ENCODE measurements at regions not wholly inside any gene's neighbourhood (a gene's known extent, or its start where the extent isn't known, plus 50 kb on each side); places are given as distances from the start of the nearest gene placed in this dataset.

- no peak for TF ChIP-seq Cebpa-rat (IDR thresholded peaks at IDR 0.05)
- no peaks in the 10 kb centered on the region for H4K20me1 ChIP-seq
- H3K27ac ChIP-seq = peak overlapping the region; percentile 29; the same call in 1 of the 2 replicates
- no peaks in the 10 kb centered on the region for H3K27me3 ChIP-seq
- H3K4me3 ChIP-seq = no peak overlapping the region
- H3K9me3 ChIP-seq = peaks cover 17% of the 10 kb centered on the region
- peak overlapping the region; percentile 68 for H3K4me2 ChIP-seq
- peaks cover 57% of the 10 kb centered on the region for H3K4me1 ChIP-seq
- 0 out of 2 replicates have a peak, but pooled peaks cover 8% of the 10 kb centered on the region for H3K36me3 ChIP-seq
- no peak overlapping the region; the same call in 1 of the 2 replicates for H3K9ac ChIP-seq
Measured at GRCh38 chr4:186934244-186934643, 210.6 kb upstream of the FAT1 start.

- Histone ChIP-seq H3K9ac (no peak overlapping the region), H4K20me1 (no peaks in the 10 kb centered on the region), H3K36me3 (0 out of 2 replicates have a peak, but pooled peaks cover 8% of the 10 kb centered on the region), H3K4me3 (no peak overlapping the region), H3K4me1 (peaks cover 64% of the 10 kb centered on the region), H3K27me3 (no peaks in the 10 kb centered on the region), H3K9me3 (peaks cover 13% of the 10 kb centered on the region), H3K27ac (no peak overlapping the region), H3K4me2 (peak overlapping the region; percentile 68)
- TF ChIP-seq Cebpa-rat (IDR thresholded peaks at IDR 0.05) = no peak
Measured at GRCh38 chr4:186934841-186935443, 211.3 kb upstream of the FAT1 start.

DNA sequence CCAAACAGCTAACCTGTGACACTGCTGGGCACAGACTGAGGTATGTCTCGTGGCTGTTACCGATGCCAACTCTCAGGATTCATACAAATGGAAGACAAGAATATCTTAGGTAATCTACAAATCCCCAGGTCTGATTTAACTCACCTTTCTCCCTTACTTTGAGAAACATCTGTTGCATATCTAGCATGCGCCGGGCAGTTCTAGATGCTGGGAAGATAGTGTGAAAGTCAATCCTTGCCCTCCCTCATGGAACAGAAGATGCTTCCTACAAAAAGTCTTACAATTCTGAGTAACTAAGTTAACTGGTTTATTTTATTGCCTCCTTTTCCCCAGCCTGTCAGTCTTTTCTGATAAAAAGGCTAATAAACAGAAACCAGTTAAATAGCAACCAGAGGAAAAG is 212.2 kb upstream of the FAT1 start:
- no peak overlapping the region for H3K27ac ChIP-seq
- no peaks in the 10 kb centered on the region for H4K20me1 ChIP-seq
- H3K4me2 ChIP-seq = no peak overlapping the region
- H3K27me3 ChIP-seq = no peaks in the 10 kb centered on the region
- H3K4me3 ChIP-seq = no peak overlapping the region
- no peak overlapping the region for H3K9ac ChIP-seq
- no peak for TF ChIP-seq Cebpa-rat (IDR thresholded peaks at IDR 0.05)
- H3K36me3 ChIP-seq = no peaks in the 10 kb centered on the region
- H3K4me1 ChIP-seq = peaks cover 73% of the 10 kb centered on the region
- peaks cover 9% of the 10 kb centered on the region for H3K9me3 ChIP-seq

- H3K9ac ChIP-seq = no peak overlapping the region
- H3K27ac ChIP-seq = no peak overlapping the region
- peaks cover 82% of the 10 kb centered on the region for H3K4me1 ChIP-seq
- H3K36me3 ChIP-seq = no peaks in the 10 kb centered on the region
- H3K4me2 ChIP-seq = no peak overlapping the region
- no peaks in the 10 kb centered on the region for H4K20me1 ChIP-seq
- H3K4me3 ChIP-seq = no peak overlapping the region
- H3K9me3 ChIP-seq = peaks cover 6% of the 10 kb centered on the region; the same call in 1 of the 2 replicates
- TF ChIP-seq Cebpa-rat (IDR thresholded peaks at IDR 0.05) = no peak
- no peaks in the 10 kb centered on the region for H3K27me3 ChIP-seq
Measured at GRCh38 chr4:186936496-186937375, 213.1 kb upstream of the FAT1 start.

DNA sequence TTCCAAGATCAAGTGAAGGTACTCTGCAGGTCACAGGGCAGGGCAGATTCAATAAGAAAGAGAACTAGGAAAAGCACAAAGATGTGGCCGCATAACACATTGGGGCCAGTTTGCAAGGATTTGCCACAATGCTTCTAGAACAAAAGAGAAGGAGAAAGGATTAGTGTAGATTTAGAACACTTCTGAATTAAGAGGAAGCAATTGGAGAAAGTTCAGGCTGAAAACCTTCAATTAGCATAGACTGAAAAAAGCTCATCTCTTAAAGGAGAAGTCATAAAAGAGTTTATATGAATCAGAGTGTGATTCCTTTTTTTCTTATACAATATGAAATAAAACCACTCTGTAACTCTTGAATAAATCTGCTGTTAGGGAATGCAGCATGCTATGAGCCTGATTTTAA is 215.6 kb upstream of the FAT1 start:
- peaks cover 6% of the 10 kb centered on the region; the same call in 1 of the 2 replicates for H3K9me3 ChIP-seq
- H3K27me3 ChIP-seq = no peaks in the 10 kb centered on the region
- H3K36me3 ChIP-seq = no peaks in the 10 kb centered on the region
- peaks cover 84% of the 10 kb centered on the region for H3K4me1 ChIP-seq
- no peak overlapping the region for H3K4me3 ChIP-seq
- no peaks in the 10 kb centered on the region for H4K20me1 ChIP-seq
- TF ChIP-seq Cebpa-rat (IDR thresholded peaks at IDR 0.05) = no peak
- peak overlapping the region; percentile 40; the same call in 1 of the 2 replicates for H3K9ac ChIP-seq
- H3K4me2 ChIP-seq = peak overlapping the region; percentile 76
- H3K27ac ChIP-seq = peak overlapping the region; percentile 59

GRCh38 chr4:186939766-186940165 is 216.1 kb upstream of the FAT1 start:
- Histone ChIP-seq H3K9me3 (peaks cover 6% of the 10 kb centered on the region; the same call in 1 of the 2 replicates), H3K4me1 (peaks cover 84% of the 10 kb centered on the region), H3K36me3 (no peaks in the 10 kb centered on the region), H3K4me3 (no peak overlapping the region), H4K20me1 (no peaks in the 10 kb centered on the region), H3K4me2 (peak overlapping the region; percentile 76), H3K9ac (no peak overlapping the region), H3K27ac (peak overlapping the region; percentile 59; the same call in 1 of the 2 replicates), H3K27me3 (no peaks in the 10 kb centered on the region)
- TF ChIP-seq Cebpa-rat (IDR thresholded peaks at IDR 0.05) = no peak

- Histone ChIP-seq H3K9ac (no peak overlapping the region), H3K36me3 (no peaks in the 10 kb centered on the region), H3K27me3 (no peaks in the 10 kb centered on the region), H3K4me1 (peaks cover 86% of the 10 kb centered on the region), H3K9me3 (peaks cover 6% of the 10 kb centered on the region; the same call in 1 of the 2 replicates), H4K20me1 (no peaks in the 10 kb centered on the region), H3K4me2 (peak overlapping the region; percentile 76; the same call in 1 of the 2 replicates), H3K4me3 (no peak overlapping the region), H3K27ac (0 out of 2 replicates have a peak overlapping the region, but pooled peaks have one; percentile 35)
- no peak for TF ChIP-seq Cebpa-rat (IDR thresholded peaks at IDR 0.05)
Measured at GRCh38 chr4:186940476-186940875, 216.8 kb upstream of the FAT1 start.

DNA sequence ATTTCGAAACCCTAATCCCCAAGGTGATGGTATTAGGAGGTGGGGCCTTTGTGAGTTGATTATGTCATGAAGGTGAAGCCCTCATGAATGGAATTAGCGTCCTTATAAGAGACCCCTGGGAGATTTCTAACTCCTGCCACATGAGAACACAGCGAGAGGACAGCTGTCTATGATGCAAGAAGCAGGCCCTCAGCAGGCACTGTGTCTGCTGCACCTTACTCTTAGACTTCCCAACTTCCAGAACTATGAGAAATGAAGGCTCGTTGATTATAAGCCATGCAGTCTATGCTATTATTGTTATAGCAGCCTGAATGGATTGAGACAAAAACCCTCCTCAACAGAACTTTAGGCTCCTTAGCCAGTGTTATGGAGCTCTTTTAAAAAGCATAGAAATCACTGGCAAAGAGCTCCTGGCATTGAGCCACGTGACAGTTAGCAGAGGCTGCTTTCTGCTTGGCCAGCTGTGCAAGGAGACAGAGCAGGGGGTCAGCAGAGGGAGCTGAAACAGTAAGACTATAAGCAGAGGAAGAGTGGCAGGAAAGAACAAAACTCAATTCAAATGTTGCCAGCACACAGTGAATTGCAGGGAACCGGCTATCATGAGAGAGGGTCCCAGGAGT is 219.2 kb upstream of the FAT1 start:
- no peaks in the 10 kb centered on the region for H4K20me1 ChIP-seq
- peak; percentile 78 for TF ChIP-seq Cebpa-rat (IDR thresholded peaks at IDR 0.05)
- H3K4me1 ChIP-seq = peaks cover 91% of the 10 kb centered on the region
- peak overlapping the region; percentile 70 for H3K27ac ChIP-seq
- H3K4me3 ChIP-seq = no peak overlapping the region; the same call in 1 of the 2 replicates
- H3K36me3 ChIP-seq = no peaks in the 10 kb centered on the region
- no peaks in the 10 kb centered on the region for H3K27me3 ChIP-seq
- H3K9ac ChIP-seq = peak overlapping the region; percentile 47
- H3K9me3 ChIP-seq = peaks cover 6% of the 10 kb centered on the region; the same call in 1 of the 2 replicates
- H3K4me2 ChIP-seq = peak overlapping the region; percentile 76

GRCh38 chr4:186943411-186943810 is 219.8 kb upstream of the FAT1 start:
- H3K9ac ChIP-seq = peak overlapping the region; percentile 11; the same call in 1 of the 2 replicates
- peak overlapping the region; percentile 76 for H3K4me2 ChIP-seq
- no peak for TF ChIP-seq Cebpa-rat (IDR thresholded peaks at IDR 0.05)
- H3K27me3 ChIP-seq = no peaks in the 10 kb centered on the region
- H3K36me3 ChIP-seq = no peaks in the 10 kb centered on the region
- peaks cover 6% of the 10 kb centered on the region; the same call in 1 of the 2 replicates for H3K9me3 ChIP-seq
- peaks cover 92% of the 10 kb centered on the region for H3K4me1 ChIP-seq
- peak overlapping the region; percentile 70 for H3K27ac ChIP-seq
- no peaks in the 10 kb centered on the region for H4K20me1 ChIP-seq
- H3K4me3 ChIP-seq = no peak overlapping the region; the same call in 1 of the 2 replicates
